ENCODE measurements at regions not wholly inside any gene's neighbourhood (a gene's known extent, or its start where the extent isn't known, plus 50 kb on each side); places are given as distances from the start of the nearest gene placed in this dataset.

DNA sequence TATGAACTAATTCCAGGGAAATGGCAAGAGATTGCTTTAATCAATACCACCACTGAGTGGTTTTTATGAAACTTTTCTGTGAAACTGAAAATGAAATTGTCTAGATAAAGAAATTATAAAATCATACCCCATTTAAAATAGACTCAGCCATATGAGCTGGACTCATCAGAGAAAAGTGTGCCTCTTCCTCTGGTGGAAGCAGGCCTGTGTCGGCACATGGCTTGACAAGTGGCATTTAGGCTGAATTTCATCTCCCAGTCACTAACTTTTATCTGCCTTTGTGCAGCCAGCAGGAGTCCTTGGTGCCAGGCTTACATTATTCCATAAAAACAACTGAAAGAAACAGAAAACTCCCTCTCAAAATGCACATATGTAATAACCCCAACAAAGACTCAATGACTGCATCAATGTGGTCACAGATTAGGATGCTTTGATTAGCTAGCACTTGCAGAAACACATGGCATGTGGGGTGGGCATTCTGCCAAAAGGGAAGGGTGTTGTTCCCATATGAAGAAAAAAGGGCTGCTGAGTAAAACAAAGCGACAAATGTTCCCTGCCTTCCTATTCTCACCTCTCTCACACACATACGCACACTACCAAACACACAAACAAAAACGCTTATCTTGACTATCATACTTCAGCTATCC lies 232.3 kb downstream of the PABPC4L start:
- no peaks in the 10 kb centered on the region for H3K4me1 ChIP-seq (ENCODE audit: control insufficient read depth in 1 of 2, insufficient read depth in 2 of 2, low read length in 2 of 2)
- no peaks in the 10 kb centered on the region for H3K36me3 ChIP-seq (replicated peaks in 1 of 2; ENCODE audit: control insufficient read depth in 1 of 2, insufficient read depth in 2 of 2, low read length in 2 of 2)
- no peaks in the 10 kb centered on the region for H4K20me1 ChIP-seq (ENCODE audit: insufficient read depth, low read length)
- peaks cover 0 to 6% (median 3%) of the 10 kb centered on the region in 7 donors for H3K9me3 Mint-ChIP-seq
- no peak overlapping the region for H2AFZ ChIP-seq (ENCODE audit: insufficient read depth, low read depth, low read length, poor library complexity, severe bottlenecking)
- H3K27me3 Mint-ChIP-seq (ENCODE audit: low read depth in 3 of 3), result no peaks in the 10 kb centered on the region
- H3K9ac ChIP-seq (ENCODE audit: insufficient read depth, low read length, poor library complexity, severe bottlenecking), result no peak overlapping the region
- DNase-seq, result no peak
- TF ChIP-seq, protein P1, sequence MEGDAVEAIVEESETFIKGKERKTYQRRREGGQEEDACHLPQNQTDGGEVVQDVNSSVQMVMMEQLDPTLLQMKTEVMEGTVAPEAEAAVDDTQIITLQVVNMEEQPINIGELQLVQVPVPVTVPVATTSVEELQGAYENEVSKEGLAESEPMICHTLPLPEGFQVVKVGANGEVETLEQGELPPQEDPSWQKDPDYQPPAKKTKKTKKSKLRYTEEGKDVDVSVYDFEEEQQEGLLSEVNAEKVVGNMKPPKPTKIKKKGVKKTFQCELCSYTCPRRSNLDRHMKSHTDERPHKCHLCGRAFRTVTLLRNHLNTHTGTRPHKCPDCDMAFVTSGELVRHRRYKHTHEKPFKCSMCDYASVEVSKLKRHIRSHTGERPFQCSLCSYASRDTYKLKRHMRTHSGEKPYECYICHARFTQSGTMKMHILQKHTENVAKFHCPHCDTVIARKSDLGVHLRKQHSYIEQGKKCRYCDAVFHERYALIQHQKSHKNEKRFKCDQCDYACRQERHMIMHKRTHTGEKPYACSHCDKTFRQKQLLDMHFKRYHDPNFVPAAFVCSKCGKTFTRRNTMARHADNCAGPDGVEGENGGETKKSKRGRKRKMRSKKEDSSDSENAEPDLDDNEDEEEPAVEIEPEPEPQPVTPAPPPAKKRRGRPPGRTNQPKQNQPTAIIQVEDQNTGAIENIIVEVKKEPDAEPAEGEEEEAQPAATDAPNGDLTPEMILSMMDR (IDR thresholded peaks at IDR 0.05), result no peak
- no peak overlapping the region for H3K27ac ChIP-seq (ENCODE audit: low read depth in 1 of 2, low read length in 2 of 2)
- H3K4me3 Mint-ChIP-seq, result no peak overlapping the region
- no peaks in the 10 kb centered on the region for H3K9me3 ChIP-seq (replicated peaks in 1 of 2; ENCODE audit: control insufficient read depth in 1 of 2, insufficient read depth in 1 of 2, low read length in 2 of 2)
- 22% methylated on average over 3 of the region's 4 CpGs for WGBS (ENCODE audit: insufficient coverage)
- H3K27ac Mint-ChIP-seq, result no peak overlapping the region
- H3K79me2 ChIP-seq (ENCODE audit: insufficient read depth, low read length), result no peaks in the 10 kb centered on the region
- intact Hi-C loops (cut with micrococcal nuclease), result no loop called here
- H3K27me3 ChIP-seq (ENCODE audit: control insufficient read depth in 2 of 2, insufficient read depth in 2 of 2, low read length in 2 of 2), result no peaks in the 10 kb centered on the region
- no peaks in the 10 kb centered on the region for H3K36me3 Mint-ChIP-seq
- H3K4me3 ChIP-seq (replicated peaks in 1 of 3; ENCODE audit: low read depth in 2 of 3, low read length in 3 of 3), result no peak overlapping the region
- H3K4me1 Mint-ChIP-seq, result no peaks in the 10 kb centered on the region
- no peak overlapping the region for H3K4me2 ChIP-seq (replicated peaks; ENCODE audit: extremely low read depth, low read length, poor library complexity, severe bottlenecking)

DNA sequence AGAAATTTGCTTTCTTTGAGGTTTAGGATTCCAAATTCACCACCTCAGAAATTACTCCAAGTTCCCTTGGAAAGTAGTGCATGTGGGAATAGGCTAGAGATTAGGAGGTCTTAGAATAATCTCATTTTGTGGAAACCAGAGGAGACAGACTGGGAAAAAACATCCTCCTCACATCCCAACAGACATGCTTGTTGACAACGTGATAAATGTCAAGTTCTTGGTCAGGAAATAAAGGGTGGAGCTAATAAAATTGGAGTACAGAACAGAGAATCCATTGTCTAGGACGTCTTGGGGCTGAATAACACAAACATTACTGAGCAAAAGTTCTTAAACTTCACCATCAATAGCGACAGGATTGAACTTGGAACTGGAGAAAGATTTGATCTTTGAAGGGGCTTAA lies 233.4 kb downstream of the PABPC4L start:
- no peak for DNase-seq
- no CpG with 5 or more reads among the region's 3 CpGs for WGBS (ENCODE audit: insufficient coverage)
- H3K4me2 ChIP-seq (replicated peaks; ENCODE audit: extremely low read depth, low read length, poor library complexity, severe bottlenecking), result no peak overlapping the region
- H3K4me3 ChIP-seq (replicated peaks in 1 of 3; ENCODE audit: low read depth in 2 of 3, low read length in 3 of 3), result no peak overlapping the region
- H3K27me3 ChIP-seq (ENCODE audit: control insufficient read depth in 2 of 2, insufficient read depth in 2 of 2, low read length in 2 of 2), result no peaks in the 10 kb centered on the region
- no peak overlapping the region for H3K27ac ChIP-seq (ENCODE audit: low read depth in 1 of 2, low read length in 2 of 2)
- no peak overlapping the region for H3K9ac ChIP-seq (ENCODE audit: insufficient read depth, low read length, poor library complexity, severe bottlenecking)
- peaks cover 0 to 6% (median 3%) of the 10 kb centered on the region in 7 donors for H3K9me3 Mint-ChIP-seq
- TF ChIP-seq, protein P1 (IDR thresholded peaks at IDR 0.05), result no peak
- H3K36me3 Mint-ChIP-seq, result no peaks in the 10 kb centered on the region
- no peaks in the 10 kb centered on the region for H3K79me2 ChIP-seq (ENCODE audit: insufficient read depth, low read length)
- H2AFZ ChIP-seq (ENCODE audit: insufficient read depth, low read depth, low read length, poor library complexity, severe bottlenecking), result no peak overlapping the region
- intact Hi-C loops (cut with micrococcal nuclease), result no loop called here
- no peak overlapping the region for H3K4me3 Mint-ChIP-seq
- H3K9me3 ChIP-seq (replicated peaks in 1 of 2; ENCODE audit: control insufficient read depth in 1 of 2, insufficient read depth in 1 of 2, low read length in 2 of 2), result no peaks in the 10 kb centered on the region
- H3K4me1 Mint-ChIP-seq, result no peaks in the 10 kb centered on the region
- H3K27ac Mint-ChIP-seq, result no peak overlapping the region
- no peaks in the 10 kb centered on the region for H3K27me3 Mint-ChIP-seq (ENCODE audit: low read depth in 3 of 3)
- H3K4me1 ChIP-seq (ENCODE audit: control insufficient read depth in 1 of 2, insufficient read depth in 2 of 2, low read length in 2 of 2), result no peaks in the 10 kb centered on the region
- H4K20me1 ChIP-seq (ENCODE audit: insufficient read depth, low read length), result no peaks in the 10 kb centered on the region
- no peaks in the 10 kb centered on the region for H3K36me3 ChIP-seq (replicated peaks in 1 of 2; ENCODE audit: control insufficient read depth in 1 of 2, insufficient read depth in 2 of 2, low read length in 2 of 2)
